GM23338 (cell line): ENCODE measurements at regions not wholly inside any gene's neighbourhood (a gene's known extent, or its start where the extent isn't known, plus 50 kb on each side); places are given as distances from the start of the nearest gene placed in this dataset.

Experiments used
- ATAC-seq: fragments of 200-7000 bp; cut with Tn5 transposase; 3 replicates; pipeline ENCODE4 v1.9.1; 2020
- DNase-seq: peaks from one replicate; pipeline ENCODE4 v3.0.0-alpha.2; 2015; ENCODE audit warnings: low spot score
- H2AFZ ChIP-seq: fragments of 200-600 bp; sonication (generic); 2 replicates; pipeline ENCODE4 v1.8.0; 2016; ENCODE audit warnings: antibody characterized with exemption, mild to moderate bottlenecking, moderate library complexity
- H3F3A ChIP-seq: fragments of 200-600 bp; sonication (generic); replicated peaks from 2 replicates; pipeline ENCODE4 v1.8.0; 2017; ENCODE audit warnings: antibody characterized with exemption, mixed run types, low read depth
- H3K27ac ChIP-seq: fragments of 200-600 bp; sonication (generic); 2 replicates; pipeline ENCODE4 v1.6.1; 2016; ENCODE audit warnings: low read depth
- H3K27me3 ChIP-seq: fragments of 200-600 bp; sonication (generic); 2 replicates; pipeline ENCODE4 v1.8.0; 2016; ENCODE audit warnings: mild to moderate bottlenecking, mixed run types, moderate library complexity; ENCODE audit not compliant: insufficient read depth
- H3K36me3 ChIP-seq: fragments of 200-600 bp; sonication (generic); 2 replicates; pipeline ENCODE4 v1.8.0; 2016; ENCODE audit warnings: mild to moderate bottlenecking; ENCODE audit not compliant: insufficient read depth
- H3K4me1 ChIP-seq: fragments of 200-600 bp; sonication (generic); 2 replicates; pipeline ENCODE4 v1.8.0; 2016; ENCODE audit warnings: mild to moderate bottlenecking, moderate library complexity; ENCODE audit not compliant: insufficient read depth
- H3K4me2 ChIP-seq: fragments of 200-600 bp; sonication (generic); 2 replicates; pipeline ENCODE4 v1.7.1; 2017; ENCODE audit warnings: mixed run types
- H3K4me3 ChIP-seq: fragments of 200-600 bp; sonication (generic); 2 replicates; pipeline ENCODE4 v1.6.1; 2016; ENCODE audit warnings: mixed run types
- H3K79me2 ChIP-seq: fragments of 200-600 bp; sonication (generic); replicated peaks from 2 replicates; pipeline ENCODE4 v1.8.0; 2017; ENCODE audit warnings: mild to moderate bottlenecking; ENCODE audit not compliant: insufficient read depth
- H3K9me2 ChIP-seq: fragments of 200-600 bp; sonication (generic); 2 replicates; pipeline ENCODE4 v1.8.0; 2017; ENCODE audit not compliant: insufficient read depth
- H4K20me1 ChIP-seq: fragments of 200-600 bp; sonication (generic); replicated peaks from 2 replicates; pipeline ENCODE4 v1.8.0; 2017; ENCODE audit warnings: mild to moderate bottlenecking; ENCODE audit not compliant: insufficient read depth
- H3K27ac Mint-ChIP-seq: 2 replicates; pipeline ENCODE4 v1.8.0; 2020; ENCODE audit warnings: inconsistent platforms, mild to moderate bottlenecking, moderate library complexity, mixed read lengths
- H3K27me3 Mint-ChIP-seq: 3 replicates; pipeline ENCODE4 v1.8.0; 2022; ENCODE audit warnings: low read depth, mild to moderate bottlenecking, moderate library complexity, mixed read lengths, inconsistent platforms; ENCODE audit not compliant: insufficient read depth, poor library complexity
- H3K36me3 Mint-ChIP-seq: 3 replicates; pipeline ENCODE4 v1.8.0; 2021; ENCODE audit warnings: low read depth, mild to moderate bottlenecking, inconsistent platforms, moderate library complexity, mixed read lengths
- H3K4me1 Mint-ChIP-seq: 3 replicates; pipeline ENCODE4 v1.8.0; 2020; ENCODE audit warnings: mild to moderate bottlenecking, inconsistent platforms, mixed read lengths
- H3K4me3 Mint-ChIP-seq: 3 replicates; pipeline ENCODE4 v1.8.0; 2021; ENCODE audit warnings: moderate library complexity, mild to moderate bottlenecking, inconsistent platforms, mixed read lengths
- H3K9me3 Mint-ChIP-seq: 3 replicates; pipeline ENCODE4 v1.8.0; 2020; ENCODE audit warnings: moderate library complexity, mild to moderate bottlenecking, inconsistent platforms, mixed read lengths
- CREB1 ChIP-seq: fragments of 250-450 bp; sonication (Bioruptor Pico); IDR thresholded peaks from 2 replicates; pipeline ENCODE4 v1.5.0; 2020; ENCODE audit warnings: low read depth, mild to moderate bottlenecking, moderate library complexity
- CTCF ChIP-seq, 2 experiments: fragments of 200-600 bp in 1 of 2; sonication (generic) in 1 of 2; conservative IDR thresholded peaks; 2 replicates each; pipeline versions ENCODE4 v1.5.1 to v1.6.1; 2016 to 2017; ENCODE audit warnings: antibody characterized with exemption in 2 of 2, low read depth in 2 of 2, mild to moderate bottlenecking in 2 of 2, moderate library complexity in 1 of 2
- TF ChIP-seq, protein P1 (sequence below): fragments of 250-450 bp; sonication (Bioruptor Pico); IDR thresholded peaks from 2 replicates; pipeline ENCODE4 v1.5.0; 2020; ENCODE audit warnings: mild to moderate bottlenecking, moderate library complexity

DNA sequence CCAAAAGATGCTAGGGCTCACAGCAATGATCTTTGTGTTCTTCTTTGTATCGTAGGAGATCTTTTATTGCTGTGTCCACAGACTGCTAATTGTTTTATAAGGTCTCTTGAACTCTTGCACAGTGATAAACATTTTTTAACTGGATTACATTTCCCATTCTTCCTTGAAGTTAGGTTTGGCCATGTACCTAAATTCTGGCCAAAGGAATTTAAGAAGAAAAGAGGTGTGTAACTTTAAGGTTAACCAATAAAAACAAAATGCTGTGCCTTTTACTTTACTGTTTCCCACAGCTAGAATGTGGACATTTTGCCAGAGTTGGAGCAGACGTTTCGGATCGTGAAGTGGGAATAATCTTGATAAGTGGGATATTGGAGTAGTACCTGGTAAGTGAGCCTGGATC is 82.6 kb upstream of the GPC6 start:
- 0 out of 3 replicates have a peak, but pooled peaks cover 2% of the 10 kb centered on the region for H3K9me3 Mint-ChIP-seq
- no peak for TF ChIP-seq CTCF (conservative IDR thresholded peaks at IDR 0.05; ENCODE audit: low read depth in 2 of 2)
- Histone ChIP-seq H2AFZ (no peak overlapping the region; the same call in 1 of the 2 replicates), H3K27me3 (no peaks in the 10 kb centered on the region), H3K79me2 (no peaks in the 10 kb centered on the region), H3K9me2 (no peaks in the 10 kb centered on the region), H3K27ac (no peak overlapping the region), H3F3A (no peaks in the 10 kb centered on the region), H3K4me1 (peaks cover 12% of the 10 kb centered on the region; the same call in 1 of the 2 replicates), H4K20me1 (no peaks in the 10 kb centered on the region), H3K36me3 (no peaks in the 10 kb centered on the region), H3K4me3 (no peak overlapping the region), H3K4me2 (no peak overlapping the region)
- H3K27me3 Mint-ChIP-seq, result no peaks in the 10 kb centered on the region
- ATAC-seq, result no peak
- H3K4me3 Mint-ChIP-seq, result no peak overlapping the region
- no peak for DNase-seq
- H3K36me3 Mint-ChIP-seq, result no peaks in the 10 kb centered on the region
- H3K27ac Mint-ChIP-seq, result no peak overlapping the region
- H3K4me1 Mint-ChIP-seq, result peaks cover 18% of the 10 kb centered on the region

DNA sequence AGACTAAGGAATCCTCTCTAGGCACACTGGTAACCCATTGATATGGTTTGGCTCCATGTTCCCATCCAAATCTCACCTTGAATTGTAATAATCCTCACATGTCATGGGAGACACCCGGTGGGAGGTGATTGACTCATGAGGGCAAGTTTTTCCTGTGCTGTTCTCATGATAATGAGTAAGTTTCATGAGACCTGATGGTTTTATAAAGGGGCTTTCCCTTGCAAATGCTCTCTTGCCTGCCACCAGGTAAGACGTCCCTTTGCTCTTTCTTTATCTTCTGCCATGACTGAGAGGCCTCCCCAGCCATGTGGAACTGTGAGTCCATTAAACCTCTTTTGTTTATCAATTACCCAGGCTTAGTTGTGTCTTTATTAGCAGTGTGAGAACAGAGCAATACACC is 81.4 kb upstream of the GPC6 start:
- Histone ChIP-seq H3K4me2 (peak overlapping the region; percentile 30), H3K36me3 (no peaks in the 10 kb centered on the region), H3K27ac (no peak overlapping the region), H3K4me1 (peaks cover 12% of the 10 kb centered on the region; the same call in 1 of the 2 replicates), H3K9me2 (no peaks in the 10 kb centered on the region), H3K27me3 (no peaks in the 10 kb centered on the region), H3K4me3 (0 out of 2 replicates have a peak overlapping the region, but pooled peaks have one; percentile 2), H2AFZ (peak overlapping the region; percentile 80; the same call in 1 of the 2 replicates), H4K20me1 (no peaks in the 10 kb centered on the region), H3K79me2 (no peaks in the 10 kb centered on the region), H3F3A (no peaks in the 10 kb centered on the region)
- peaks cover 18% of the 10 kb centered on the region for H3K4me1 Mint-ChIP-seq
- no peaks in the 10 kb centered on the region for H3K27me3 Mint-ChIP-seq
- TF ChIP-seq, protein P1, sequence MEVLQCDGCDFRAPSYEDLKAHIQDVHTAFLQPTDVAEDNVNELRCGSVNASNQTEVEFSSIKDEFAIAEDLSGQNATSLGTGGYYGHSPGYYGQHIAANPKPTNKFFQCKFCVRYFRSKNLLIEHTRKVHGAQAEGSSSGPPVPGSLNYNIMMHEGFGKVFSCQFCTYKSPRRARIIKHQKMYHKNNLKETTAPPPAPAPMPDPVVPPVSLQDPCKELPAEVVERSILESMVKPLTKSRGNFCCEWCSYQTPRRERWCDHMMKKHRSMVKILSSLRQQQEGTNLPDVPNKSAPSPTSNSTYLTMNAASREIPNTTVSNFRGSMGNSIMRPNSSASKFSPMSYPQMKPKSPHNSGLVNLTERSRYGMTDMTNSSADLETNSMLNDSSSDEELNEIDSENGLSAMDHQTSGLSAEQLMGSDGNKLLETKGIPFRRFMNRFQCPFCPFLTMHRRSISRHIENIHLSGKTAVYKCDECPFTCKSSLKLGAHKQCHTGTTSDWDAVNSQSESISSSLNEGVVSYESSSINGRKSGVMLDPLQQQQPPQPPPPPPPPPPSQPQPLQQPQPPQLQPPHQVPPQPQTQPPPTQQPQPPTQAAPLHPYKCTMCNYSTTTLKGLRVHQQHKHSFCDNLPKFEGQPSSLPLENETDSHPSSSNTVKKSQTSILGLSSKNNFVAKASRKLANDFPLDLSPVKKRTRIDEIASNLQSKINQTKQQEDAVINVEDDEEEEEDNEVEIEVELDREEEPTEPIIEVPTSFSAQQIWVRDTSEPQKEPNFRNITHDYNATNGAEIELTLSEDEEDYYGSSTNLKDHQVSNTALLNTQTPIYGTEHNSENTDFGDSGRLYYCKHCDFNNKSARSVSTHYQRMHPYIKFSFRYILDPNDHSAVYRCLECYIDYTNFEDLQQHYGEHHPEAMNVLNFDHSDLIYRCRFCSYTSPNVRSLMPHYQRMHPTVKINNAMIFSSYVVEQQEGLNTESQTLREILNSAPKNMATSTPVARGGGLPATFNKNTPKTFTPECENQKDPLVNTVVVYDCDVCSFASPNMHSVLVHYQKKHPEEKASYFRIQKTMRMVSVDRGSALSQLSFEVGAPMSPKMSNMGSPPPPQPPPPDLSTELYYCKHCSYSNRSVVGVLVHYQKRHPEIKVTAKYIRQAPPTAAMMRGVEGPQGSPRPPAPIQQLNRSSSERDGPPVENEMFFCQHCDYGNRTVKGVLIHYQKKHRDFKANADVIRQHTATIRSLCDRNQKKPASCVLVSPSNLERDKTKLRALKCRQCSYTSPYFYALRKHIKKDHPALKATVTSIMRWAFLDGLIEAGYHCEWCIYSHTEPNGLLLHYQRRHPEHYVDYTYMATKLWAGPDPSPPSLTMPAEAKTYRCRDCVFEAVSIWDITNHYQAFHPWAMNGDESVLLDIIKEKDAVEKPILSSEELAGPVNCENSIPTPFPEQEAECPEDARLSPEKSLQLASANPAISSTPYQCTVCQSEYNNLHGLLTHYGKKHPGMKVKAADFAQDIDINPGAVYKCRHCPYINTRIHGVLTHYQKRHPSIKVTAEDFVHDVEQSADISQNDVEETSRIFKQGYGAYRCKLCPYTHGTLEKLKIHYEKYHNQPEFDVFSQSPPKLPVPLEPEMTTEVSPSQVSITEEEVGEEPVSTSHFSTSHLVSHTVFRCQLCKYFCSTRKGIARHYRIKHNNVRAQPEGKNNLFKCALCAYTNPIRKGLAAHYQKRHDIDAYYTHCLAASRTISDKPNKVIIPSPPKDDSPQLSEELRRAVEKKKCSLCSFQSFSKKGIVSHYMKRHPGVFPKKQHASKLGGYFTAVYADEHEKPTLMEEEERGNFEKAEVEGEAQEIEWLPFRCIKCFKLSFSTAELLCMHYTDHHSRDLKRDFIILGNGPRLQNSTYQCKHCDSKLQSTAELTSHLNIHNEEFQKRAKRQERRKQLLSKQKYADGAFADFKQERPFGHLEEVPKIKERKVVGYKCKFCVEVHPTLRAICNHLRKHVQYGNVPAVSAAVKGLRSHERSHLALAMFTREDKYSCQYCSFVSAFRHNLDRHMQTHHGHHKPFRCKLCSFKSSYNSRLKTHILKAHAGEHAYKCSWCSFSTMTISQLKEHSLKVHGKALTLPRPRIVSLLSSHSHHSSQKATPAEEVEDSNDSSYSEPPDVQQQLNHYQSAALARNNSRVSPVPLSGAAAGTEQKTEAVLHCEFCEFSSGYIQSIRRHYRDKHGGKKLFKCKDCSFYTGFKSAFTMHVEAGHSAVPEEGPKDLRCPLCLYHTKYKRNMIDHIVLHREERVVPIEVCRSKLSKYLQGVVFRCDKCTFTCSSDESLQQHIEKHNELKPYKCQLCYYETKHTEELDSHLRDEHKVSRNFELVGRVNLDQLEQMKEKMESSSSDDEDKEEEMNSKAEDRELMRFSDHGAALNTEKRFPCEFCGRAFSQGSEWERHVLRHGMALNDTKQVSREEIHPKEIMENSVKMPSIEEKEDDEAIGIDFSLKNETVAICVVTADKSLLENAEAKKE (CRISPR knock-in tag), result peak; percentile 82
- TF ChIP-seq CREB1 (CRISPR knock-in tag), result no peak
- H3K27ac Mint-ChIP-seq, result peak overlapping the region; percentile 87
- ATAC-seq (peak; percentile 76), DNase-seq (peak; percentile 37)
- H3K9me3 Mint-ChIP-seq, result 0 out of 3 replicates have a peak, but pooled peaks cover 2% of the 10 kb centered on the region
- peak overlapping the region; percentile 38 for H3K4me3 Mint-ChIP-seq
- no peaks in the 10 kb centered on the region for H3K36me3 Mint-ChIP-seq
